Inflammatory macrophage treated with lipopolysaccharide for 1 hour (primary cell): ENCODE measurements at regions not wholly inside any gene's neighbourhood (a gene's known extent, or its start where the extent isn't known, plus 50 kb on each side); places are given as distances from the start of the nearest gene placed in this dataset.
"Not testable (repeated sequence)": the region's sequence is repeated elsewhere in the genome, so short reads cannot be mapped to it uniquely, and the experiment has no call there.

Source experiments
- DNase-seq, 2 donors: peaks; one replicate each; pipeline ENCODE4 v3.0.0-alpha.2; 2020 to 2022

DNA sequence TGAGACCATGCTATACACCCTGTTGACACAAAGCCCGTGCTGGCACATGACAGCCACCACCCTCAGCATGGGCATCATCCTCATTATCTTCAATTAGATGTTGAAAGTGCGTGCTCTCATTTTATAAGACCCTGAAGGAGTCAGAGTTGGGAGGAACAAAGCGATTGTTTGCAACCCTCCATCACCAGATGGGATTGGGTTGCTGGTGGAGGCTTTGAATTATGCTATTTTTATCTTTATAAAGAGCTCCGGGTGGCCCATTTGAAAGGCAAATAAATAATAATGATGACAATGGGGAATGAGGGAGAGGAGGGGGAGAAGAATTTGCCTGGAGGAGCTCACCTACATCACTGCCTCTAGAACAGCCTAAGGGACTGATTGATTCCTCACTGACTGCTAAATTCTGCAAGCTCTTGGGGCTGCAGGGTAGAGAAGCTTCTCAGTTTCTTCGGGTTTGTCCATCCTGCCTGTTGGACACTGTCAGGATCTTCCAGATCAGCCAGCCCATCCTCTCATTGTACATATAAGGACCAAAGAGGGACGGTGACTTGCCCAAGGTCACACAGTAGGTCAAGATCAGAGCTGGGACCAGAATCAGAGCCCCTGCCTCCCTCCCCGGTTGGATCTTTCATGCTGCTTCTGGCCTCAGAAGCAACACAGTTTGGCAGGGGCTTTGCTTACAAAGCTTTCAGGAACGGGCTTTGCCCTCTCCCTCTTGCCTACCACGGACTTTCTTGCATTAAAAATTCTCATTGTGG is 130.9 kb upstream of the ZBTB40 start:
- DNase-seq: no peak

- DNase-seq: no peak
Measured at GRCh38 chr1:22321917-22322316, 129.7 kb upstream of the ZBTB40 start.

DNA sequence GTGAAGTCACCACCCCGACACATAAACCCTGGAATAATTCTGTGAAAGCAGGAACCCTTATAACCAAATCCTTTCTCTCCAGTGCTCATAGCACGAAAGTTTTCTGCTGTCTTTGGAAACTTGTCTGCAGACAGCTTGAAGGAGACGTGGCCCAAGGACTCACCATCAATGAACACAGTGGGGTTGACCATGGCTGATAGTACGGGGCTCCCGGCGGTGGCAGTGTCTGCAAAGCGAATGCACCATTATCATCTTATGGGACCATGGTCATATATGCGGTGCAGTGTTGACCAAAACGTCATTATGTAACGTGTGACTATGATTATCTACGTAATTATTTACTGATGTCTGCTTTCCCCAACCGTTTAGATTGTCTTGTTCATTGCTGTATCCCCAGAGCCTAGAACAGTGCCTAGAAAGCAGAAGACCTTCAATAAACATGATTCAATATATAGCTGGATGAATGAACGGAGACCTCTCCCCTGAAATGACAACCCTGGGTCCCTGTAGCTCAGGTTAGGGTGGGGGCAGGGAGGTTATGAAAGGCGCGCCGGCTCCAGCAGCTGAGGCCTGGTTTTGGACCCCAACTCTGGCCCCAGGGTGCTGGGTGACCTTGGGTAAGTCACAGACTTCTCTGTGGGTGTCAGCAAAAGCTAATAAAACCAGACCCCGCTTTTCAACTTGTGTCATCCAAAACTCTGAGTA is 128.4 kb upstream of the ZBTB40 start:
- no peak for DNase-seq

GRCh38 chr1:22323846-22324504 is 127.7 kb upstream of the ZBTB40 start:
- no peak for DNase-seq

- no peak for DNase-seq
Measured at GRCh38 chr1:22325531-22326371, 125.9 kb upstream of the ZBTB40 start.

GRCh38 chr1:22326372-22326915 is 125.2 kb upstream of the ZBTB40 start:
- no peak for DNase-seq

GRCh38 chr1:22326931-22327330 is 124.7 kb upstream of the ZBTB40 start:
- DNase-seq: no peak

- no peak for DNase-seq
Measured at GRCh38 chr1:22327411-22327810, 124.2 kb upstream of the ZBTB40 start.

- no peak for DNase-seq
Measured at GRCh38 chr1:22328331-22329147, 123.1 kb upstream of the ZBTB40 start.

DNA sequence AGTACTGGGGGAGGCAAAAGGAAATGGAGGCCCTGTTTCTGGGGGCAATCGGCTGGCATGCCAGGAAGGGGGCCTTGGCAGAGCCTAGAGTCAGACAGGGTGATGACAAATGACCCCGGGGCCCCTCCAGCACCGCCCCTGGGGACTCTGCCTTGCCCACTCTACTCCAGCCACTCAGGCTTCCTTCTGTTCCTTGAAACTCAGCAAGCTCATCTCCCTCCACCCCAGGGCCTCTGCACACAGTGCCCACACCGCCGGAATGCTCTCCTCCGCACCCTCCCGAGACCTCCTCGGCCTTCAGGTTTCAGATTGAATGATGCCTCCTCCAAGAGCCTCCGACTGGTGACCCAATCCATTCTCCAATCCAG is 122.5 kb upstream of the ZBTB40 start:
- no peak for DNase-seq

GRCh38 chr1:22330092-22330759 is 121.4 kb upstream of the ZBTB40 start:
- no peak for DNase-seq

- DNase-seq: no peak
Measured at GRCh38 chr1:22330760-22331119, 120.9 kb upstream of the ZBTB40 start.

- no peak for DNase-seq
Measured at GRCh38 chr1:22331618-22332423, 119.8 kb upstream of the ZBTB40 start.

DNA sequence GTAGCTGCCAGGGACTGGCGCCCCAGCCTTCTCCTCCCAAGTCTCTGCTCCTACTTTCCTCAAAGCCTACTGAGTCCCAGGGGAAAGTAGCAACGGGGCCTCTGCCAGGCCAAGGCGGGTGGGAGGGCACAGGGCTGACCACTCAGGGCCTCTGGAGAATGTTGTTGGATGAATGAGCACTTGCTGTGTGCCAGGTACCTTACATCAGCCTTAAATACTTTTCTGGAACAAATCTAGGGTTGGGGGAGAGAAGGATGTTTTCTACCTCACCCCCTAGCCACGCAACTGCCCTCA is 119.3 kb upstream of the ZBTB40 start:
- DNase-seq: no peak

- no peak for DNase-seq
Measured at GRCh38 chr1:22332795-22333499, 118.7 kb upstream of the ZBTB40 start.

DNA sequence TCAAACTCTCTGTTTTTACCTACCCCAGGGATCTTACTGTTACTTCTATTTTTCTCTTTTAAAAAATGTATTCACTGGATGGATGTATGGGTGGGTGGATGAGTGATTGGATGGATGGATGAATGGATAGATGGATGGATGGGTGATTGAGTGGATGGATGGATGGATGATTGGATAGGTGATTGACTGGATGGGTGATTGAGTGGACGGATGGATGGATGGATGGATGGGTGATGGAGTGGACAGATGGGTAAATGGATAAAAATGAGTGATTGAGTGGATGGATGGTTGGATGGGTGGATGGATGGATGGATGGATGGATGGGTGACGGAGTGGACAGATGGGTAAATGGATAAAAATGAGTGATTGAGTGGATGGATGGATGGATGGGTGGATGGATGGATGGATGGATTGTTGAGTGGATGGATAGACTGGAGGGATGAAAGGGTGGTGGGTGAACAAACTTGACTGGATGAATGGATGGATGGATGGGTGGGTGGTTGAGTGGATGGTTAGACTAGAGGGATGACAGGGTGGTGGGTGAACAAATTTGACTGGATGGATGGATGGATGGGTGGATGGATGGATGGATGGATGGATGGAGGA is 118.0 kb upstream of the ZBTB40 start:
- no peak for DNase-seq

- DNase-seq: no peak
Measured at GRCh38 chr1:22334860-22335550, 116.6 kb upstream of the ZBTB40 start.

GRCh38 chr1:22336274-22336673 is 115.4 kb upstream of the ZBTB40 start:
- DNase-seq: not testable (repeated sequence)
